ENCODE measurements at regions not wholly inside any gene's neighbourhood (a gene's known extent, or its start where the extent isn't known, plus 50 kb on each side); places are given as distances from the start of the nearest gene placed in this dataset.

DNA sequence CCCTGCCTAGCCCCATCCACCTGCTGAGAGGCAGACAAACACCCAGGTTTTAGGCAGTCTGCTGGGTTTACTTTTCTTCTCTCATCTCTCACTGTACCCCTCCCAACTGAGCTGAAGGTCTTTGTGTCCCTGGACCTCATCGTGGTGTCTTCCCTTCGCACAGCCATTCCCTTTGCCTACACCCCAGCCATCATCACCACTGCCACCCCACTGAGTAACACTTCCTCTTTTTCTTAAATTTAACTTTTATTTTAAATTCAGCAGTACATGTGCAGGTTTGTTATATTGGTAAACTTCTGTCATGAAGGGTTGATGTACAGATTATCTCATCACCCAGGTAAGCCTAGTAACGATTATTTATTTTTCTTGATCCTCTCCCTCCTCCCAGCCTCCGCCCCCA lies 188.3 kb upstream of the MON1B start:
- Histone ChIP-seq H3K27me3 (ENCODE audit: control insufficient read depth, insufficient read depth, low read length, poor library complexity, severe bottlenecking) (no peaks in the 10 kb centered on the region), H3K27ac (ENCODE audit: low read depth, low read length) (no peak overlapping the region), H3K9me3 (ENCODE audit: control insufficient read depth, low read length) (no peaks in the 10 kb centered on the region), H3K36me3 (ENCODE audit: control insufficient read depth, insufficient read depth, low read length) (no peaks in the 10 kb centered on the region), H3K4me3 (ENCODE audit: low read length) (no peak overlapping the region), H3K4me1 (ENCODE audit: control insufficient read depth, insufficient read depth, low read length) (no peaks in the 10 kb centered on the region), H3K9ac (ENCODE audit: extremely low read depth, low read length, poor library complexity, severe bottlenecking) (no peak overlapping the region)
- H3K27ac Mint-ChIP-seq: no peak overlapping the region
- TF ChIP-seq CTCF (conservative IDR thresholded peaks at IDR 0.05): no peak
- no peak for DNase-seq
- no peaks in the 10 kb centered on the region for H3K36me3 Mint-ChIP-seq (ENCODE audit: low read depth)
- 85 to 86% methylated on average over 1 to 4 of the region's 4 CpGs for WGBS, 2 experiments (ENCODE audit: insufficient coverage in 1 of 2, insufficient read length in 1 of 2)
- H3K27me3 Mint-ChIP-seq (ENCODE audit: insufficient read depth): peaks cover 2% of the 10 kb centered on the region
- H3K4me1 Mint-ChIP-seq: no peaks in the 10 kb centered on the region
- no peak overlapping the region for H3K4me3 Mint-ChIP-seq
- H3K9me3 Mint-ChIP-seq: no peaks in the 10 kb centered on the region

GRCh38 chr16:77009453-77009852 lies 181.5 kb upstream of the MON1B start:
- DNase-seq: no peak
- Histone ChIP-seq H3K4me3 (ENCODE audit: low read length) (no peak overlapping the region), H3K27ac (ENCODE audit: low read depth, low read length) (no peak overlapping the region), H3K9ac (ENCODE audit: extremely low read depth, low read length, poor library complexity, severe bottlenecking) (no peak overlapping the region), H3K4me1 (ENCODE audit: control insufficient read depth, insufficient read depth, low read length) (no peaks in the 10 kb centered on the region), H3K9me3 (ENCODE audit: control insufficient read depth, low read length) (no peaks in the 10 kb centered on the region), H3K36me3 (ENCODE audit: control insufficient read depth, insufficient read depth, low read length) (no peaks in the 10 kb centered on the region), H3K27me3 (ENCODE audit: control insufficient read depth, insufficient read depth, low read length, poor library complexity, severe bottlenecking) (no peaks in the 10 kb centered on the region)
- no peak for TF ChIP-seq CTCF (conservative IDR thresholded peaks at IDR 0.05)
- H3K9me3 Mint-ChIP-seq: peaks cover 3% of the 10 kb centered on the region
- no peak overlapping the region for H3K27ac Mint-ChIP-seq
- no peaks in the 10 kb centered on the region for H3K4me1 Mint-ChIP-seq
- no peaks in the 10 kb centered on the region for H3K36me3 Mint-ChIP-seq (ENCODE audit: low read depth)
- H3K27me3 Mint-ChIP-seq (ENCODE audit: insufficient read depth): no peaks in the 10 kb centered on the region
- 88 to 94% methylated on average over 2 to 6 of the region's 6 CpGs for WGBS, 2 experiments (ENCODE audit: insufficient coverage in 1 of 2, insufficient read length in 1 of 2)
- H3K4me3 Mint-ChIP-seq: no peak overlapping the region

GRCh38 chr16:77014441-77014840 lies 176.5 kb upstream of the MON1B start:
- WGBS, 2 experiments (ENCODE audit: insufficient coverage in 1 of 2, insufficient read length in 1 of 2): 77 to 80% methylated on average over 1 of the region's 2 CpGs
- peak overlapping the region; percentile 24 for H3K27ac Mint-ChIP-seq
- peaks cover 3% of the 10 kb centered on the region for H3K9me3 Mint-ChIP-seq

More at GRCh38 chr16:77014441-77014840, 176.5 kb upstream of the MON1B start:
- Mint-ChIP-seq H3K27me3 (ENCODE audit: insufficient read depth) (no peaks in the 10 kb centered on the region), H3K4me1 (no peaks in the 10 kb centered on the region), H3K36me3 (ENCODE audit: low read depth) (no peaks in the 10 kb centered on the region), H3K4me3 (no peak overlapping the region)
- no peaks in the 10 kb centered on the region for H3K36me3 ChIP-seq (ENCODE audit: control insufficient read depth, insufficient read depth, low read length)
- no peak overlapping the region for H3K27ac ChIP-seq (ENCODE audit: low read depth, low read length)
- no peaks in the 10 kb centered on the region for H3K9me3 ChIP-seq (ENCODE audit: control insufficient read depth, low read length)
- H3K27me3 ChIP-seq (ENCODE audit: control insufficient read depth, insufficient read depth, low read length, poor library complexity, severe bottlenecking): no peaks in the 10 kb centered on the region
- no peaks in the 10 kb centered on the region for H3K4me1 ChIP-seq (ENCODE audit: control insufficient read depth, insufficient read depth, low read length)
- no peak for TF ChIP-seq CTCF (conservative IDR thresholded peaks at IDR 0.05)
- H3K9ac ChIP-seq (ENCODE audit: extremely low read depth, low read length, poor library complexity, severe bottlenecking): no peak overlapping the region
- no peak overlapping the region for H3K4me3 ChIP-seq (ENCODE audit: low read length)
- no peak for DNase-seq
